ENCODE measurements at regions not wholly inside any gene's neighbourhood (a gene's known extent, or its start where the extent isn't known, plus 50 kb on each side); places are given as distances from the start of the nearest gene placed in this dataset.

DNA sequence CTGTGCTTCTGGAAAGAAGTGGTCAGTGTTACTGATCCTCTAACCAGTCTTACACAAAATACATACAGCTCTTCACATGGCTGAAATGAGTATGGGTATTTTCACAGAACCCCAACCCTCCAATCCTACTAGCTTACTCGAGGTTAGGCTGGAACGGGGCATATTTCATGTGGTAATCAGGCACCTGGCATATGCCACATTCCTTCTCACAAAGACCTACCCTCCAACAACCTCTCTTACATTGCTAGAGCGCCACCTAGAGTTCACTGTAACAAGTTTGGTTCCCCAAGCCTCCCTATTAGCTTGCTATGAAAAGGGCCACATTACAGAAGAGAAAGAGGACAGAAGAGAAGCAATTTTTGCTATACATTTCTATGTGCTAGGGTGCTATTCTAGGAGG, 597.3 kb downstream of the PRELID2 start:
- TF ChIP-seq EZH2phosphoT487 (IDR thresholded peaks at IDR 0.05; ENCODE audit: insufficient read depth, low read depth): no peak
- TF ChIP-seq EZH2 (IDR thresholded peaks at IDR 0.05; ENCODE audit: insufficient read depth, poor library complexity, severe bottlenecking): no peak
